Choroid plexus epithelial cell (primary cell): ENCODE measurements at regions not wholly inside any gene's neighbourhood (a gene's known extent, or its start where the extent isn't known, plus 50 kb on each side); places are given as distances from the start of the nearest gene placed in this dataset.

Experiments used
- DNase-seq: peaks from one replicate; pipeline ENCODE4 v3.0.0-alpha.2; 2010; ENCODE audit warnings: low read depth
- H3K4me3 ChIP-seq: 2 replicates; pipeline ENCODE4 v1.5.1; 2011; ENCODE audit warnings: low read depth, mild to moderate bottlenecking, control low read depth, low read length, moderate library complexity
- TF ChIP-seq, protein P1 (sequence below): conservative IDR thresholded peaks from 2 replicates; pipeline ENCODE4 v1.5.1; 2011; ENCODE audit warnings: low read depth, mild to moderate bottlenecking, control low read depth, inconsistent platforms, low read length, moderate library complexity

DNA sequence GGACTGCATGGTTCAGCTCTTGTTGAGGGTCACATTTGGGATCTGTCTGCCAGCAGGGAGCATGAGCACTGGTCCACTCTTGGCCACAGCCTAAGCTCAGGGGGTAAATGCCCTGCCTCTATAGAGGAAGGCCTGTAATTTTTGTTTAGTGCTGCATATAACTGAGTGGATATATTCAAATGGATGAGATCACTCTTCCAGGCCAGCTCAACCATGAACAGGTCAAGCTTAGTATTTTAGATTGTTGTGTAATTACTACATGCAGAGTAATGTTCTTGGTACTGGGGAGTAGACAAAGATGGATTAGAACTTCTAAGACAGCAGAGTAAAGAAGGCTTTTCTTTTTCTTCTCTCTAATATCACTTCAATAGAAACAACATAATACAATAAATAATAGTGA lies 376.9 kb downstream of the GPATCH2 start:
- TF ChIP-seq, protein P1, sequence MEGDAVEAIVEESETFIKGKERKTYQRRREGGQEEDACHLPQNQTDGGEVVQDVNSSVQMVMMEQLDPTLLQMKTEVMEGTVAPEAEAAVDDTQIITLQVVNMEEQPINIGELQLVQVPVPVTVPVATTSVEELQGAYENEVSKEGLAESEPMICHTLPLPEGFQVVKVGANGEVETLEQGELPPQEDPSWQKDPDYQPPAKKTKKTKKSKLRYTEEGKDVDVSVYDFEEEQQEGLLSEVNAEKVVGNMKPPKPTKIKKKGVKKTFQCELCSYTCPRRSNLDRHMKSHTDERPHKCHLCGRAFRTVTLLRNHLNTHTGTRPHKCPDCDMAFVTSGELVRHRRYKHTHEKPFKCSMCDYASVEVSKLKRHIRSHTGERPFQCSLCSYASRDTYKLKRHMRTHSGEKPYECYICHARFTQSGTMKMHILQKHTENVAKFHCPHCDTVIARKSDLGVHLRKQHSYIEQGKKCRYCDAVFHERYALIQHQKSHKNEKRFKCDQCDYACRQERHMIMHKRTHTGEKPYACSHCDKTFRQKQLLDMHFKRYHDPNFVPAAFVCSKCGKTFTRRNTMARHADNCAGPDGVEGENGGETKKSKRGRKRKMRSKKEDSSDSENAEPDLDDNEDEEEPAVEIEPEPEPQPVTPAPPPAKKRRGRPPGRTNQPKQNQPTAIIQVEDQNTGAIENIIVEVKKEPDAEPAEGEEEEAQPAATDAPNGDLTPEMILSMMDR, result no peak
- H3K4me3 ChIP-seq, result no peak overlapping the region
- DNase-seq, result no peak

DNA sequence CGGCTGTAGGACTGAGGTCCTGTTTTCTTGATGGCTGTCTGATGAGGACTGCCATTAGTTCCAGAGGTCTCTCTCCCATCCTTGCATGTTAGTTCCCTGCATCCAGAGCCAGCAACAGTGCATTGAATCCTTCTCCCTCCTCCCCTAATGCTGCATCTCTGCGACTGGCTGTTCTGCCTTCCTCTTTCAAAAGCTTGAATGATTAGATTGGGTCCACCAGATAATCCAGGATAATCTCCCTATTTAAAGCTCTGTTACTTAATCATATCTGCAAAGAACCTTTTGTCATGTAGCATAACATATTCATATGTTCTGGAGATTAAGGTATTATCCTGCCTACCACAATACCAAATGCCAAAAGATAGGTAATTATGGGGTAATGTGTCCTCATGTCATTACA lies 377.5 kb downstream of the GPATCH2 start:
- TF ChIP-seq, protein P1, result no peak
- DNase-seq, result no peak
- H3K4me3 ChIP-seq, result no peak overlapping the region

DNA sequence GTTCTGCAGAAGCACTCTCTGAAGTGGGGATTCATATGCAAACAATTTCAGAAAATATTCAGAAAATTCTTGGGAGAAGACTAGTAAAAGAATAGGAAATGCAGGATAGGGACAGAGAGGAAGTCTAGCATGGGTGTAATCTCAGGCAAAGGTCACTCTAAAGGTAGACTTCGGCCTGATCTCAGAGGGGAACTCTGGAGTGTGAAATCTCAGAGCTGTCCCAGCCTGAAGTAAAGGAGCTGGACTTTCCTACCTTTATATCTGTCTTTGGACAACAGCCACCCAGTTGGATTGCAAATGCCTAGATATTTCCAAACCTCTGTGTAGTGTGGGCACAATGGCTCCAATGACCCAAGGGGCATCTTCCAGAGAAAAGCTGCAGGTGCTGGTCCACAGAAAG lies 379.8 kb downstream of the GPATCH2 start:
- TF ChIP-seq, protein P1, result no peak
- H3K4me3 ChIP-seq, result no peak overlapping the region
- DNase-seq, result no peak

DNA sequence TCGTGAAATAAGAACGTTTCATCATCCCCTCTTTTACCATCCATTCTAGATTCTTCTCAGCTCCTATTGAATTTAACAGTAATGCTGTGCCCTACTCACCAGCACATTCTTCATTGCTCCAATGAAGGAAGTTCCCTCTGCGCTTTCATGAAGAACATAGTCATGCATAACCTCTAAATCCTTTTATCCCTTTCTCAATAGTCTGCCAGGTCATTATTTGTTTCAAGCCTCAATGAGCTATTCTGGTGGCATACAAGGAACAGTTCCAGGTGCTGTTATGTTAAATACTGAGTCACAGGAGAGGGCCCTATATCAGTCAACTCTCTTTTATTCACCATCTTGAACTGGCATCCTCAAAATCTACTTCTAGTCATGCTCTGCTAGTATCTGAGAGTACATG lies 381.0 kb downstream of the GPATCH2 start:
- no peak for DNase-seq
- TF ChIP-seq, protein P1, result no peak
- H3K4me3 ChIP-seq, result no peak overlapping the region

DNA sequence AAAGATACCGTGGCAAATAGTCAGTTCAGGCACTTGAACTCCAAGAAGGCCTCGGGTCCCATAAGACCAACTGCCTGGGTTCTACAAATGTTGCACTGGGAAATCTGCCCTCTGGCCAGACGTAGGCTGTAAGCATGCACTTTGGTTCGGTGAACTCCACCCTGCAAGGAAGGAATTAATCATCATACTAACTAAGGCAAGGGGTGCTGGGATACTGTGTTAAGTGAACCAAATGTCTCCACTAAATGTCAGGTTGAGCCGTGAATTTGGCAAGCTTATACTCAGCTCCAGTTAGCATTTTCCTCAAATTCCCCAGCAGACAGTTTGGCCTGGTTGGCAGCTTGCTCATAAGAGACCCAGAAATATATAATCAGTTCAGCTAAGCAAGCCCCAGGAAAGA lies 385.9 kb downstream of the GPATCH2 start:
- no peak overlapping the region for H3K4me3 ChIP-seq
- TF ChIP-seq, protein P1, result no peak
- DNase-seq, result no peak

DNA sequence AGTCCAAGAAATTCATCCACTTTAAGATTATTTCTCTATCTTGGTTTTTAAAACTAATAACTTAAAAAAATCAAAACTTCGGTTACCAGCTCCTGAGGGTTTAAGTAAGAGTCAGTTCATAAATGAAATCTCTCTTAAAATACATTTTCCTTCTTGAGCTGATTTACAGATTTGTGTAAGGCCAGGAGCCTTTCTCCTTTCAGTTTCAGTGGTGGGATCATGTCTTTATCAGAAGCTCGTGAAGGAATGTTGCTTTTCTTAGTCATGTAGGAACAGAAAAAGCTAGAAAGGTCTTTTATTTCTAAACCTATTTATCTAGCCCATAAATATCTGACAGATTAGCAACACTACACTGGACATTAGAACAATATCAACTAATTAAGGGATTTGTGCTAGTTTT lies 390.2 kb downstream of the GPATCH2 start:
- TF ChIP-seq, protein P1, result no peak

DNA sequence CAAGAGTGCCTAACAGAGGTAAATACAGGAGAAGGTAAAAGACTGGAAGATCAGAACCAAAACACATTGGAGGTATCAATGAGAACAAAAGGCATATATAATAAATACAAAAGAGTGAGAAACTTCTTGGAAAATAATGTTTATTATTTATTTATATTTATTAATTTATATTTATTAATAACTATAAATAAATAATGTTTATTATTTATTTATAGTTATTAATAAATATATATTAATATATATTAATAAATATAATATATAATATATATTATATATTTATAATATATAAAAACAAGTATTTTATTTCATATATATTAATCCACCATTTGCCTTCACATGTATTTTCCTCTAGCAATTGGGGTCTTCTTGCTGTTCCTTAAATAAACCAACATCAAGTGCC lies 391.9 kb downstream of the GPATCH2 start:
- DNase-seq, result no peak
- TF ChIP-seq, protein P1, result no peak
- no peak overlapping the region for H3K4me3 ChIP-seq

More for the DNA sequence above, 390.2 kb downstream of the GPATCH2 start:
- H3K4me3 ChIP-seq, result no peak overlapping the region
- peak; percentile 4 for DNase-seq
